ENCODE measurements at regions not wholly inside any gene's neighbourhood (a gene's known extent, or its start where the extent isn't known, plus 50 kb on each side); places are given as distances from the start of the nearest gene placed in this dataset.
"Not testable (repeated sequence)": the region's sequence is repeated elsewhere in the genome, so short reads cannot be mapped to it uniquely, and the experiment has no call there.

DNA sequence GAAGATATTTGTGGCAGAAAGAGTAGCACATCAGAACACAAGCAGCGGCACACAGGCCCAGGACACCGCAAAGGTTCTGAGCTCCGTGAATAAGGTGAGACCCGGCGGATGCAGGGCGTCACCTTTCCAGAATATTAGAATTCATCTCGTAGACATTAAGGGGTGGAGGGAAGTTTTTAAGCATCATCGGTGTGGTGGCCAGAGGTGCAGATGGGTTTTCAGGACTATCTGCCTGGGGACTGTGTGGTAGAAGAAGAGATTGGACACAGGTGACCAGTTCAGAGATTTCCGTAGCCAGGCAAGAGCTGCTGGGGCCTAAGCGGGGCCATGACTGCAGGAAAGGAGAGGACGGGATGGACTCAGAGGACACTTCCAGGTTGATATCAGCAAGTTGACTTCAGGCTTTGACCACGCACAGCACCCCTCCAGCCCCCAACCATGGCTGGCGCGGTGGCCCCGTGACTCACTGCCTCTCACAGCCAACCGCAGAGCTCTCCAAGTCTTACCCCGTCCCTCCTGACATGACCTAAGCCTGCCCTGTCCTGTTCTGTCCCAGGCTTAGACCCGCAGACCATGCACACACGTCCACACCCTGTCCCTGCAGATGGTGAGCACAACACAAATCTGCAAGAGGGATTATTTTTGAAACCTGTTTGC, 97.2 kb downstream of the OAT start:
- no peak overlapping the region for H2BK120ac ChIP-seq (ENCODE audit: insufficient read depth, low read length, poor library complexity)
- WGBS (ENCODE audit: extremely low coverage, insufficient coverage, insufficient read length) = no CpG with 5 or more reads among the region's 19 CpGs
- no peak overlapping the region for H3K23ac ChIP-seq (ENCODE audit: low read length)
- H3K4ac ChIP-seq (ENCODE audit: low read depth, low read length) = no peak overlapping the region
- H3K27me3 ChIP-seq (ENCODE audit: insufficient read depth, low read length) = no peaks in the 10 kb centered on the region
- no peaks in the 10 kb centered on the region for H3K36me3 ChIP-seq (ENCODE audit: control insufficient read depth in 1 of 2, insufficient read depth in 2 of 2, low read length in 2 of 2)
- H3K27ac ChIP-seq (ENCODE audit: low read depth, low read length) = no peak overlapping the region
- no peak overlapping the region for H2BK12ac ChIP-seq (ENCODE audit: low read length)
- no peaks in the 10 kb centered on the region for H3K79me2 ChIP-seq (ENCODE audit: control insufficient read depth, insufficient read depth, low read length, poor library complexity)
- no peaks in the 10 kb centered on the region for H3K79me1 ChIP-seq (ENCODE audit: low read length)
- H2BK5ac ChIP-seq (ENCODE audit: low read depth, low read length, poor library complexity) = no peak overlapping the region
- H3K18ac ChIP-seq (ENCODE audit: low read length) = no peak overlapping the region
- H3K4me3 ChIP-seq (ENCODE audit: low read depth, low read length) = no peak overlapping the region
- H3K4me2 ChIP-seq (ENCODE audit: low read length) = no peak overlapping the region
- no peak for DNase-seq
- H4K12ac ChIP-seq (ENCODE audit: low read depth, low read length) = no peak overlapping the region
- H3K4me1 ChIP-seq (ENCODE audit: control insufficient read depth in 1 of 2, insufficient read depth in 2 of 2, low read length in 2 of 2) = no peaks in the 10 kb centered on the region
- no peak overlapping the region for H3K14ac ChIP-seq (ENCODE audit: low read length)
- no peak overlapping the region for H4K8ac ChIP-seq (ENCODE audit: low read depth, low read length)
- no peak overlapping the region for H2AFZ ChIP-seq (ENCODE audit: insufficient read depth, low read length, poor library complexity)
- H4K91ac ChIP-seq (ENCODE audit: low read depth, low read length) = no peak overlapping the region
- H3K9me3 ChIP-seq (ENCODE audit: insufficient read depth, low read depth, low read length) = peaks cover 2% of the 10 kb centered on the region
- H2AK5ac ChIP-seq (ENCODE audit: low read length) = no peak overlapping the region
- no peak overlapping the region for H3K9ac ChIP-seq (ENCODE audit: low read length)

- H2AK5ac ChIP-seq (ENCODE audit: low read length) = no peak overlapping the region
- no peak overlapping the region for H4K8ac ChIP-seq (ENCODE audit: low read depth, low read length)
- H3K79me1 ChIP-seq (ENCODE audit: low read length) = no peaks in the 10 kb centered on the region
- no peak for DNase-seq
- H3K9ac ChIP-seq (ENCODE audit: low read length) = no peak overlapping the region
- H2BK120ac ChIP-seq (ENCODE audit: insufficient read depth, low read length, poor library complexity) = no peak overlapping the region
- WGBS (ENCODE audit: extremely low coverage, insufficient coverage, insufficient read length) = no CpG with 5 or more reads among the region's 15 CpGs
- no peaks in the 10 kb centered on the region for H3K4me1 ChIP-seq (ENCODE audit: control insufficient read depth in 1 of 2, insufficient read depth in 2 of 2, low read length in 2 of 2)
- H3K23ac ChIP-seq (ENCODE audit: low read length) = no peak overlapping the region
- H3K4me3 ChIP-seq (ENCODE audit: low read depth, low read length) = no peak overlapping the region
- no peaks in the 10 kb centered on the region for H3K27me3 ChIP-seq (ENCODE audit: insufficient read depth, low read length)
- H2AFZ ChIP-seq (ENCODE audit: insufficient read depth, low read length, poor library complexity) = no peak overlapping the region
- no peak overlapping the region for H2BK5ac ChIP-seq (ENCODE audit: low read depth, low read length, poor library complexity)
- H4K91ac ChIP-seq (ENCODE audit: low read depth, low read length) = no peak overlapping the region
- no peak overlapping the region for H3K4me2 ChIP-seq (ENCODE audit: low read length)
- H3K27ac ChIP-seq (ENCODE audit: low read depth, low read length) = no peak overlapping the region
- no peak overlapping the region for H4K12ac ChIP-seq (ENCODE audit: low read depth, low read length)
- H3K4ac ChIP-seq (ENCODE audit: low read depth, low read length) = no peak overlapping the region
- H3K14ac ChIP-seq (ENCODE audit: low read length) = no peak overlapping the region
- H2BK12ac ChIP-seq (ENCODE audit: low read length) = no peak overlapping the region
- no peaks in the 10 kb centered on the region for H3K79me2 ChIP-seq (ENCODE audit: control insufficient read depth, insufficient read depth, low read length, poor library complexity)
- peaks cover 2% of the 10 kb centered on the region for H3K9me3 ChIP-seq (ENCODE audit: insufficient read depth, low read depth, low read length)
- H3K36me3 ChIP-seq (ENCODE audit: control insufficient read depth in 1 of 2, insufficient read depth in 2 of 2, low read length in 2 of 2) = no peaks in the 10 kb centered on the region
- no peak overlapping the region for H3K18ac ChIP-seq (ENCODE audit: low read length)
Measured at GRCh38 chr10:124320778-124321432, 97.8 kb downstream of the OAT start.

- H4K91ac ChIP-seq (ENCODE audit: low read depth, low read length) = no peak overlapping the region
- peak; percentile 70 to 83 for DNase-seq
- no peaks in the 10 kb centered on the region for H3K79me2 ChIP-seq (ENCODE audit: control insufficient read depth, insufficient read depth, low read length, poor library complexity)
- H2BK120ac ChIP-seq (ENCODE audit: insufficient read depth, low read length, poor library complexity) = no peak overlapping the region
- H3K4me2 ChIP-seq (ENCODE audit: low read length) = no peak overlapping the region
- no peaks in the 10 kb centered on the region for H3K4me1 ChIP-seq (ENCODE audit: control insufficient read depth in 1 of 2, insufficient read depth in 2 of 2, low read length in 2 of 2)
- H3K23ac ChIP-seq (ENCODE audit: low read length) = no peak overlapping the region
- H3K36me3 ChIP-seq (ENCODE audit: control insufficient read depth in 1 of 2, insufficient read depth in 2 of 2, low read length in 2 of 2) = no peaks in the 10 kb centered on the region
- no peak overlapping the region for H3K9ac ChIP-seq (ENCODE audit: low read length)
- WGBS (ENCODE audit: extremely low coverage, insufficient coverage, insufficient read length) = no CpG with 5 or more reads among the region's 3 CpGs
- H2BK5ac ChIP-seq (ENCODE audit: low read depth, low read length, poor library complexity) = no peak overlapping the region
- peaks cover 2% of the 10 kb centered on the region for H3K9me3 ChIP-seq (ENCODE audit: insufficient read depth, low read depth, low read length)
- H3K27me3 ChIP-seq (ENCODE audit: insufficient read depth, low read length) = no peaks in the 10 kb centered on the region
- H4K12ac ChIP-seq (ENCODE audit: low read depth, low read length) = no peak overlapping the region
- no peak overlapping the region for H2AK5ac ChIP-seq (ENCODE audit: low read length)
- no peak overlapping the region for H3K4ac ChIP-seq (ENCODE audit: low read depth, low read length)
- no peaks in the 10 kb centered on the region for H3K79me1 ChIP-seq (ENCODE audit: low read length)
- no peak overlapping the region for H3K4me3 ChIP-seq (ENCODE audit: low read depth, low read length)
- H3K18ac ChIP-seq (ENCODE audit: low read length) = no peak overlapping the region
- H4K8ac ChIP-seq (ENCODE audit: low read depth, low read length) = no peak overlapping the region
- H3K14ac ChIP-seq (ENCODE audit: low read length) = no peak overlapping the region
- no peak overlapping the region for H3K27ac ChIP-seq (ENCODE audit: low read depth, low read length)
- H2BK12ac ChIP-seq (ENCODE audit: low read length) = no peak overlapping the region
- no peak overlapping the region for H2AFZ ChIP-seq (ENCODE audit: insufficient read depth, low read length, poor library complexity)
Measured at GRCh38 chr10:124319926-124320391, 98.8 kb downstream of the OAT start.

DNA sequence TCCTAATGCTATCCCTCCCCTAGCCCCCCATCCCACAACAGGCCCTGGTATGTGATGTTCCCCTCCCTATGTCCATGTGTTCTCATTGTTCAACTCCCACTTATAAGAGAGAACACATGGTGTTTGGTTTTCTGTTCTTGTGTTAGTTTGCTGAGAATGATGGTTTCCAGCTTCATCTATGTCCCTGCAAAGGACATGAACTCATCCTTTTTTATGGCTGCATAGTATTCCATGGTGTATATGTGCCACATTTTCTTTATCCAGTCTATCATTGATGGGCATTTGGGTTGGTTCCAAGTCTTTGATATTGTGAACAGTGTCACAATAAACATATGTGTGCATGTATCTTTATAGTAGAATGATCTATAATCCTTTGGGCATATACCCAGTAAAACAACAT, 99.2 kb downstream of the OAT start:
- not testable (repeated sequence) for H4K8ac ChIP-seq (ENCODE audit: low read depth, low read length); H3K18ac ChIP-seq (ENCODE audit: low read length); H3K27ac ChIP-seq (ENCODE audit: low read depth, low read length); H3K23ac ChIP-seq (ENCODE audit: low read length); H3K9ac ChIP-seq (ENCODE audit: low read length); H4K91ac ChIP-seq (ENCODE audit: low read depth, low read length); H3K36me3 ChIP-seq (ENCODE audit: control insufficient read depth in 1 of 2, insufficient read depth in 2 of 2, low read length in 2 of 2); H3K4ac ChIP-seq (ENCODE audit: low read depth, low read length); H3K79me1 ChIP-seq (ENCODE audit: low read length); H3K4me3 ChIP-seq (ENCODE audit: low read depth, low read length); H3K4me2 ChIP-seq (ENCODE audit: low read length); H3K4me1 ChIP-seq (ENCODE audit: control insufficient read depth in 1 of 2, insufficient read depth in 2 of 2, low read length in 2 of 2); H4K12ac ChIP-seq (ENCODE audit: low read depth, low read length); H2BK12ac ChIP-seq (ENCODE audit: low read length); H2AFZ ChIP-seq (ENCODE audit: insufficient read depth, low read length, poor library complexity); H3K79me2 ChIP-seq (ENCODE audit: control insufficient read depth, insufficient read depth, low read length, poor library complexity); H3K9me3 ChIP-seq (ENCODE audit: insufficient read depth, low read depth, low read length); DNase-seq; H2BK120ac ChIP-seq (ENCODE audit: insufficient read depth, low read length, poor library complexity); H2BK5ac ChIP-seq (ENCODE audit: low read depth, low read length, poor library complexity); H2AK5ac ChIP-seq (ENCODE audit: low read length); H3K14ac ChIP-seq (ENCODE audit: low read length); H3K27me3 ChIP-seq (ENCODE audit: insufficient read depth, low read length)
